ENCODE measurements at regions not wholly inside any gene's neighbourhood (a gene's known extent, or its start where the extent isn't known, plus 50 kb on each side); places are given as distances from the start of the nearest gene placed in this dataset.

GRCh38 chr22:47976219-47976618 lies 1213.8 kb downstream of the TBC1D22A start:
- no peak for DNase-seq

DNA sequence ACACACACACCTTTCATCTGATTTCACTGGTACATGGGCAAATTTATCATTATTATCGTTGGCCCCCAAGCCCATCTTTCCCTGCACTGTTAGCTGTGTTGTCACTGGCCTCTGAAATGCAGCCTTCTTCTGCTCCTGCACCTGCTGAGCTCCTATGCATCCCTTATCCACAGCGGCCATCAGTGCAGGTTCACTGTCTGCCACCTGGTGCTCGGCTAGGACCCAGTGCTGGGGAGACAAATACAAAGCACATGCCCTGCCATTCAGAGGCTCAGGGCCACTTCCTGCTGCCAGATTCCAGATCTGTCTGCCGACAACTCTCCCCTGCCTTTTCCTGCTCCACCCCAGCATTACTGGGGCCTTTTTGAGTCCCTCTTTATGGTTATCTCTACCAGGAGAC lies 1205.4 kb downstream of the TBC1D22A start:
- DNase-seq = no peak

- DNase-seq = no peak
These were observed 1203.9 kb downstream of the TBC1D22A start for GRCh38 chr22:47966316-47966715.

- no peak for DNase-seq
These were observed 1203.4 kb downstream of the TBC1D22A start for GRCh38 chr22:47965896-47966295.

DNA sequence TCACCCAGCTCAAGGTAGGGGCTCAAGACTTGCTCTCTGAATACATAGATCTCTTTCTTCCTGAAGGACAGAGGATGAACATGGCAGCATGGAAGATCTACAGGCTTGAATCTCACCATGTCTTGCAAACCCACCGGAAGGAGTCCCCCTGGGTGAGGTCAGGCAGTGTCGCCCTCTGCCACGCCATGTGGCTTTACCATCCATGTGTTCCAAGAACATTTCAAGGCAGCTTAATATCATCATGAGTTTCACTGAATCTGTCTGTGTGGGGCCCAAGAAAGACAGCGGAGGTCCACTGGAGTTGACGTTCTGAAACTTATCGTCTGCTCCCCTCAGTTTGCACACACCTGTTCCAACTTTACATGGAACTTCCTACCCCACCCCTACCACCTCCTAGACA lies 1202.6 kb downstream of the TBC1D22A start:
- DNase-seq = no peak

GRCh38 chr22:47963660-47964059 lies 1201.2 kb downstream of the TBC1D22A start:
- DNase-seq = no peak

DNA sequence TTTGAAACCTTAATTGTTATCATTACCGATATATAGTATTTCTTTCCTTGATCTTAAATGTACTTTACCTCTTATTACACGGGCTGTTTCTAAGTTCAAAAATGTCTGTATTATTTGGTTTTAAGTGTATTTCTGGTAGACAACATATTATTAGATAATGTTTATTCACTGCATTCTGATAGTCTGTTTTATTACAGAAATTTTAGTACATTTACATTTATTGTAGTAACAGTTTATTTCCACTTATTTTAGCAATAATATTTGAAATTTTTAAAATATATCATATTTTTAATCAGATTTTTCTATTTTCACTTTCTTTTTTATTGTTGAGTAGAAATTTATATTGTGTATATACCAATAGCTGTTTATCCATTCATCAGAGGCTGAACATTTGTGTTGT lies 1195.2 kb downstream of the TBC1D22A start:
- DNase-seq = no peak

DNA sequence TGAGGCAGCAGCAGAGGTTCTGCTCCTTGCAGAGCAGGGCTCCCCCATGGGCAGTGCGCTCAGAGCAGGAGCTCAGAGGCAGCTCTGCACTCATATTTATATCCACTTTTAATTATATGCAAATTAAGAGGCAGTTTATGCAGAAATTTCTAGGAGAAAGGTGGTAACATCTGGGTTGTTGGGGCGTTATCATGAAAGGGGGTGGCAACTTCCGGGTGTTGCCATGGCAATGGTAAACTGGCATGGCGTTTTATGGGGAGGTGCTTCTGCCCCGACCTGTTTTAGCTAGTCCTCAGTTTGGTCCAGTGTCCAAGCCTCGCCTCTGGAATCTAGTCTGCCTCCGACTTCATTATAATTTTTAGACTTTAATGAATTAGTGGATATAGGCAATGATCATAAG lies 1191.7 kb downstream of the TBC1D22A start:
- no peak for DNase-seq

DNA sequence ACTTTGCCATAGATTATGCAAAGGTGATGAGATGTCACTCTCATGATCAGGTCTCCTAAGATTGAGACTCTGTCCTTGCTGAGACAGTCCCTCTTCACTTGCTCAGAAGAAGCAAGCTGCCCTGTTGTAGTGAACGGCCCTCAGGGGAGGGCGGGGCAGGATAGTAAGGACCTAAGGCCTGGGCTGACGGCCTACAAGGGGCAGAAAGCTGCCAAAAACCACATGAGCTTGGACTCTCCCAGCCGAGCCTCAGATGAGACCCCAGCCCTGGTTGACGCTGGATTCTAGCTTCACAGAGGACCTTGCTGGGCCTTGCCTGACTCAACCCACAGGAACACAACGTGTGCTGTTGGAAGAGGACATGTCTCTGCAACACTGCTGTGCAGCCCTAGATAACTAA lies 1182.5 kb downstream of the TBC1D22A start:
- DNase-seq = no peak

GRCh38 chr22:47943729-47944700 lies 1181.6 kb downstream of the TBC1D22A start:
- no peak for DNase-seq

- DNase-seq = no peak
These were observed 1177.8 kb downstream of the TBC1D22A start for GRCh38 chr22:47940211-47940610.

DNA sequence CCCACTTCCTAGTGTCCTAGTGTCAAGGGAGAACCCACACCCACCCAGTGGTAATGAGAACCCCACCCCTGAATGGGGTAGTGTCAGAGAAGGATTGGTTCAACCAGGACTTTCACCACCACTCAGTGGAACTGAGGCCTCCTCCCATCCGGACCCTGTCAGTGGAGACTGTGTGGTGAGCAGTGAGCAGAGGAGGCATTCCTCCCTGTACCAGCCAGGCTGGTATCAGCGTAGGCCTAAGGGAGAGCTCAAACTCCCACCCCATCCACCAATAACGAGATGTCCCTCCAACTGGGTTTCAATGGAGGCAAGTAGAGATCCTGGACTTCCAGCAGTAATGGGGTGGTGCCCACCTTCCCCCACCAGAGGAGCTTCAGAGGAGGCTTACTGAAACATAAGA lies 1171.4 kb downstream of the TBC1D22A start:
- DNase-seq = no peak

DNA sequence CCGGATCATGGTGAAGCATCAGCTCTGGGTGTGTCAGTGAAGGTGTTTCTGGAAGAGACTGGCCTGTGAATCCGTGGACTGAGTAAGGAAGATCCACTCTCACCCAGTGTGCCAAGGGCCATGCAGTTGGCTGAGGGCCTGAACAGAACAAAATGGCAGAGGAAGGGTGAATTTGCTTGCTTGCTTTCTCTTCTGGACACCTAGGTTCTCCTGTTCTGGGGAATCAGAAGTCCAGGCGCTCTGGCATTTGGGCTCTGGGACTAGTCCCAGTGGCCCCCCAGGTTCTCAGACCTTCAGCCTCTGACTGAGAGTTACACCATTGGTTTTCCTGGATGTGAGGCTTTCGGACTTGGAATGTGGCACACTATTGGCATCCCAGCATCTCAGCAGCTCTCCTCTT lies 1170.8 kb downstream of the TBC1D22A start:
- DNase-seq = no peak

DNA sequence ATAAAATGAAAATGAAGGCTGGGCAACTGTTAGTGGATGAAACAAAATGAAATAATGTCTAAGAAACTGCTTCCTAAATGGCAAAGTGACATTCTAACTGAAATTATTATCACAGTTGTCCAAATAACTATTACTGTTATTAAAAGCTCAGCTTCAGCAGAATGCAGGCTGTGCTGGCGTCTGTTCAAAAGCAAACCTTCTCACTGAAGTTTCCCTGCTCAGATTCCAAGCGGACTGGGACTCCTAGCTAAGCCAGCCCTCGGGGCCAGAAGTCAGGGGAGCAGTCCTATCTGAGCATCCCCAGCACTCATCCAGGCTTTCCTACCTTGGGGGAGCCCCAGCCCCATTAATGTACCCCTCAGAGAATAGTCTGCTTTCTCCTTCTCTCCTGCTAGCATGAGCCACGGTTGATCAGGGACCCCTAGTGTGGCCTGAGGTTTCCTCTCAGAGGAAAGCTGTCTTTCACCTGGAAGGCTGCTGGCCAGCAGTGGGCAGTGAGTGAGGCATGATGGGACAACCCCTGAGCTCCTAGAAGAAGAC lies 1167.3 kb downstream of the TBC1D22A start:
- DNase-seq = no peak

DNA sequence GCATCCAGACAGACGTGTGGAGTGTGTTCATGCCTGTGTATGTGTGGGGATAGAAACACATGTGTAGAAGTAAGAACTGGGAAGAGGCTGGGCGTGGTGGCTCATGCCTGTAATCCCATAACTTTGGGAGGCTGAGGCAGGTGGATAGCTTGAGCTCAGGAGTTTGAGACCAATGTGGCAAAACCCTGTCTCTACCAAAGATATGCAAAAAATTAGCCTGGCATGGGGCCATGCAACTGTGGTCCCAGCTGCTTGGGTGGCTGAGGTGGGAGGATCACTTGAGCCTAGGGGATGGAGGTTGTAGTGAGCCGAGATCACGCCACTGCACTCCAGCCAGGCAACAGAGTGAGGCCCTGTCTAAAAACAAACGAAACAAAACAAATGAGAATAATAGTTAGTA lies 1166.6 kb downstream of the TBC1D22A start:
- DNase-seq = no peak

DNA sequence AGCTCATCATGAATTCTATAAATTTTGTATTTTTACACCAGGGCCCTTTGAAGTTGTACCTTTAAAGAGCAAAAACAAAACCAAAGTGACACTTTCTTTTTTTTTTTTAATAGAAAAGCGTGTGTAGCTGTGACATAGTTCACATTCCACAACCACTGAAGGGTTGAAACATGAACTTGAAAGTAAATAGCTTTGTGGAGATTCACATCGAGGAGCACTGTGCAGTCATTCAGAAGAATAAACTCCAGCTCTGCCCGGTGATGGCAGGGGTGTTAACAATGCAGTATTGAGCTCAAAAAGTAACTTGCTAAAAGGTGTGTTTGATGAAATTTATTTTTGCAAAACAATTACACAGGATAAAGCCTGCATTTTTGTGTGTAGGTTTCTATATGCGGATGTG lies 1166.2 kb downstream of the TBC1D22A start:
- no peak for DNase-seq

- DNase-seq = no peak
These were observed 1165.3 kb downstream of the TBC1D22A start for GRCh38 chr22:47927648-47928210.

- no peak for DNase-seq
These were observed 1160.6 kb downstream of the TBC1D22A start for GRCh38 chr22:47923011-47923427.

DNA sequence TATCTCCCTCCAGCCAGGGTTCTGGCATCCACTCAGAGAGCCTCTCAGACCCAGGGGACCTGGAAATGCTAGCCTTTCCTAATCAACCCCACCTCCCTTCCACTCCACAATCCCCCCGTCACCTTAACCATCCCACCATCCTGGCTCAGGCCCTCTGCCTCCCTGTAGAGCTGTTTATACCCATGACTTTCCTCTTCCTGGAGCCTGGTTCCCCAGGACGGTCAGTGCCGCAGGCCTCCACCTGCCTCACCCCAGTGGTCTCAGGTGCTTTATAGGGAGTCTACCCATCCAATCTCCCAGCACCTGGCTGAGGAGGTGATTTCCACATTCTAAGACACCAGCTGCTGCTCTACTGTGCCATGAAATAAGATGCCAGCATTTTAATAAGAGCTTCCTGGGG lies 1159.5 kb downstream of the TBC1D22A start:
- DNase-seq = no peak

DNA sequence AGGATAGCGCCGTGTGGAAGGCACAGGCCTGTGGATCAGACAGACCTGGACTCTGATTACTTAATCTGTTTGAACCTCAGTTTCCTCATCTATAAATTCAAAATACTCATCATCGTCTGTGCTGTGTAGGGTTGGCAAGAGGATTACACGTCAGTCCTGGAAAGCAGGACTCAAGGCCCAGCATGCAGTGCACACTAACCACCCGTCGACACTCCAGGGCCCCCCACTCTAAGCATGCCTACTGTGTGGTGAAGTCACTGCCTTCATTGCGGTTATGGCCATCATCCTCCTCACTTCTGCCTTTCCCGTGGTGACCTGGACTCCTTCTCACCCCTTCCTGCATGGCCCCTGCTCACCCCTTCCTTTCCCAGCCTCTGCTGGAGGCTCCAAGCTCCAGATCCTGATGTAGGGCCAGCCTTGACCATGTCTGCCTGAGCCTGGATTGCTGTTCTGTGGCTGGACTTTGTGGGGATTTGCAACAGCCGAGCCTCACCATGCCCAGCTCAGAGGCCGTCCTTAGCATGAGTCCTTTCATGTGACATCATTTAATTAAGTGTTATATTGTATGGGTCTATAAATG lies 1158.0 kb downstream of the TBC1D22A start:
- no peak for DNase-seq

DNA sequence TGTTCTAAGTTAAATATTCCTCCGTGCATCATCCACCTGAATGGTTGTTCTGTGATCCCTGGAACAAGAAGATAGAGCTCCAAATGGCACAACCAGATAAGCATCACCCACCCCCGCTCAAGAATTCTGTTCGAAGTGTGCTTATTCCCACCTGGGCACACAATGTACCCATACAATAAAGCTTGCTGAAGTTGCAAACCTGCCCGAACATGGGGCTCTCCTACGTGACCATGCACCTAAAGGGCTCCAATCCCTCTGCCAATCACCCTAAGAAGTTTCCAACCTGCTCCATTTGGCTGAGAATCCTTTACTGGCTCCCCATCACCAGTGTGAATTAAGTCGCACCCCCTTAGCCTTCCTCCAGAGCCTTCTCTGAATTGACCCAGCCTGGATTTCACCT lies 1157.4 kb downstream of the TBC1D22A start:
- no peak for DNase-seq

DNA sequence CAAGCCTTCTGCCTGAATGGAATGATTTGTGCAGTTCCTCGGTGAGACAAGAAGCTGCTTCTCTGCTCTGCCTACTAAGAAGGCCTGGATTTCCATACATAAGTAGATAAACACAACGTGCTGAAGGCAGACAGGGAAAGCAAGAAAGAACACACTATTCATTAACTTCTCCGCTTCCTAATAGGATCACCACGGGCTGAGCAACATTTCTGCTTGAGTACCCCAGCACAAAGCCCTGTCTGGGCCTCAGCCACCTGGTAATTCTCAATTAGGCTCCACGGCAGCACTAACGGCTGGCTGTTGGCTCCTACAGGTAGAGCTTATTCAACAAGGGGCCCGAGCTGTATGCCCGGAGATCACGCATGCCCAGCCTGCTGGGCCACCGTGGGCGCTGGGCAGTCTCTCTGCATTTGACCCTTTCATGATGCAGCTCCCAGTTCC lies 1156.6 kb downstream of the TBC1D22A start:
- no peak for DNase-seq

GRCh38 chr22:47918276-47918921 lies 1155.9 kb downstream of the TBC1D22A start:
- DNase-seq = no peak
